ENCODE measurements at regions not wholly inside any gene's neighbourhood (a gene's known extent, or its start where the extent isn't known, plus 50 kb on each side); places are given as distances from the start of the nearest gene placed in this dataset.

DNA sequence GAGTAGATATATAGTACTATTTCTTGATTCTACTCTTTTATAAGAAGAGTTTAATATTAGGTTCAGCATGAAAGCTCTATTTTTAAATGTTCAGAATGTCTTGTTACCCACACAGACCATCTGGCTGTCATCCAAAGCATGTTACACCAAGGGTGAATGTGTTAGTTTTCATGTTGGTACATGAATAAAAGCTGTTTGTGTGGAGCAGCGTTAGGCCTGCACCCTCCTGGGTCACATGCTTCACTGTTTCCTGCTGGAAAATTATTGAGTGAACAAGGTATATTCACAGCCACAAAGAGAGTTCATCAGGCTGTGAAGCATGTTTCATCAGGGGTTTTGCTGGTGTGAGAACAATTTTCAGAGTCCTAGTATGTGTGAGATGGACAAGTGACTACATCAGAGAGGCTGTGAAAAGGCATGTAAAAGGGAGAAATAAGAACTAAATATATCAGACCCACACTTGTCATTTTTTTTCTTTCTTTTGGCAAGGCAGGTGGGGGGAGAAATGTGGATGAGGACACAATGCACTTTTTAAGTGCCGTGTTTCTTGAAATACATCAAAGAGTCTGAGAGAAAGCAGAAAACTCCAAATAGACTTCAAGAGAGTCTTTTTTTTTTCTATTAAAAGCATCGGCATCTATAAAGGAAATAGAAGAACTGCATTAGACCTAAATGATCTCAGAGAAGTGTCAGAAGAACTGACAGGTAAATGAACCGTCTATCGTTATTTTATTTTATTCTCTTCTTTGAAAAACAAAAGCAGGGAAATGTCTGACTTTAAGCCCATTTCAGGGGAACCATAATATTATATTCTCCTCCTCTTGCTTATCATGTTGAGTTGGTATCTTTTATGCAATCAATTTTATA, 2429.7 kb downstream of the PCDH7 start:
- DNase-seq, result no peak

GRCh38 chr4:33150525-33150910, 2430.3 kb downstream of the PCDH7 start:
- no peak for DNase-seq

GRCh38 chr4:33160126-33160525, 2440.0 kb downstream of the PCDH7 start:
- DNase-seq, result peak; percentile 2 to 33

DNA sequence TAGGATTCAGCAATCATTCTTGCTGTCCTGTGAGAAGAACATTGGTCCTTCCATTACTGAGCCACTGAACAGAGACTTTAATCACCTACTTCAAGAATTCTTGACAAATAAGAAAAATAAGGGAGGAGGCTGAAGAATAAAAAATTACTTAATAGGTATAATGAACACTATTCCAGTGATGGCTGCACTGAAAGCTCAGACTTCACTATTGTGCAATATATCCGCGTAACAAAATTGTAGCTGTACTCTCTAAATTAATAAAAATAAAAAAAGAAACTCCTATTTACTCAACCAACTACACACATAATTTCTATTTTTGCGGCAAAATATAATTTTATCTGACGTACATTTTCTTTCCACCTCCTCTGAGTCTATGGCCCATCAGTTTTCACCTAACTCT, 2441.0 kb downstream of the PCDH7 start:
- DNase-seq, result no peak

GRCh38 chr4:33162122-33162521, 2442.0 kb downstream of the PCDH7 start:
- DNase-seq, result no peak

GRCh38 chr4:33171873-33172525, 2451.8 kb downstream of the PCDH7 start:
- DNase-seq, result no peak

DNA sequence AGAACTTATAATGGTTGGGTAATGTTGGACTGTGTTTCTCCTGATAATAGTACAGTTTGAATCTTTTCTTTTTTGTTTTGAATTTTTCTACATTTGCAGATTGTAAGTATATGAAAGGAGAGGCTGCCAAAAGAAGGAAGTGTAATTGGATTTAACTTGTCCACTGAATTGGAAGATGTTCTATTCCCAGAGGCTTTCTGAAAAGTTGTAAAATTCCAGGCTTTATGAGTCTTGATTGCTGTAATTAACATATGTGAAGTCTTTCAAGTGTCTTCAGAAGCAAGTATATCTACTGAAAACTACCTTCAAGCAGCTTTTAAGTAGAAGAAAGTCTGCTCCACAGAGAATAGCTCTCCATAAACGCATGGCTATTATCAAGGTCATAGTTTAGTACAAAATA, 2456.4 kb downstream of the PCDH7 start:
- no peak for DNase-seq

DNA sequence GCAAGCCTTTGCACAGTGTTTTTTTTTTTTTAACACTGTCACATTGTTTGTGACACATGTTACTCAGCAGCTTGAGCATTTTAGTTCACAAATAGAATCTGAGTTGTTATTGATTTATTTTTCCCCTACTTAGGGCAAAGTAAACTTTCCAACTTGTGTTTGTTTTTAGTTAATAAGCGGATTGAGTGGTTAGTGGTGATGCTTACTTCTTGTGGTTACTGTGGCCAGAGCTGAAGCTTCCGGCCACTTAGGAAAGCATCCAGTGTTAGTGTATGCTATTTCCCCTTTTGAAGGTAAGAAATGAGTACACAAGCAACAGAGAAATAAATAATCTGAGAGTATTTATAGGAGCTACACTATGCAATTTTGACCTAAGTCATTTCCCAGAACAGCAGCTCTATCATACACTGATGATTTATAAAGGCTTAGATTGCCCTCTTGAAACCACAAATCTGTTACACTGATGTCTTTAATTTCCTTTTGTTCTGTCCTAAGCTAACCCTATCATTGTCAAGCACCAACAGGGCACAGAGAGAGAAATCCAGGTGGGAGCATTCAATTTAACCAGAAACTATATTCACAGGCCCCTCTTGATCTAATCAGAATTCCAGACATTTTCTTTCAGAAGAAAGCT, 2464.6 kb downstream of the PCDH7 start:
- no peak for DNase-seq

GRCh38 chr4:33187035-33187434, 2466.9 kb downstream of the PCDH7 start:
- DNase-seq, result no peak

GRCh38 chr4:33188733-33189132, 2468.6 kb downstream of the PCDH7 start:
- no peak for DNase-seq

DNA sequence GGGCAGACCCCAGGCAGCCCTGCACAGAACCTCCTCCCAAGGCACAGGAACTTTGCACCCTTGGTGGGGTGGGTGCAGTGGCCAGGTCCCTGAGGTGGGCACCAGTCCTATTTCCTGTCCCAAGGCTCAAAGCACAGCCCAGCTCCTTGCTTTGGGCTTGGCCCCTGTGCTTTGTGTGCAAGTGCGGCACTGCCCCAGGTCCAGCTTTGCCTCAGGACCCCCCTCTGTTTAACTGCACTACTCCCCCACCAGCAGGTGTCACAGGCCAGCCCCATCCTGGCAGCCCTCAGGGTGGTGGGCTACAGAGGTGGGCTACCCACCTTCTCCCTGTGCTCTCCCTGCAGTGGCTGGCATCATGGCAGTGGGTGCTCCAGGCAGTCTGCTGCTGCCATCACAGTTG, 2469.0 kb downstream of the PCDH7 start:
- no peak for DNase-seq

DNA sequence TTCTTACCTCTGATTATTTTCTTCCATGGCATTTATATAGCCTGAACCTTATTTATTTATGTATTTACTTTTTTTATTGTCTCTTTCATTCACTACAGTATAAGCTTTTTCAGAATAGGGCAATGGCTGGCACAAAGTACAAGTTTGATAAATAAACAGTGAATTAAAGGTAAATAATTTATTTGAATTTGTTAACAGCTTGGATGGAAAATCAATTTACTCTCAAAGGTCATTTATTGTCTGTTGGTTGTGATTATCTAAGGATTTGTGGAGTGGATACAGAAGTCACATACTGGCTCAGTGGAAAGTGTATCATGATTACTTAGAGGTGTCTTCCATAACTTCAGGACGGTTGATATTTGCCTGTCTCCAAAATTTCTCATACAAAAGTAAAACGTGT, 2472.9 kb downstream of the PCDH7 start:
- DNase-seq, result no peak

DNA sequence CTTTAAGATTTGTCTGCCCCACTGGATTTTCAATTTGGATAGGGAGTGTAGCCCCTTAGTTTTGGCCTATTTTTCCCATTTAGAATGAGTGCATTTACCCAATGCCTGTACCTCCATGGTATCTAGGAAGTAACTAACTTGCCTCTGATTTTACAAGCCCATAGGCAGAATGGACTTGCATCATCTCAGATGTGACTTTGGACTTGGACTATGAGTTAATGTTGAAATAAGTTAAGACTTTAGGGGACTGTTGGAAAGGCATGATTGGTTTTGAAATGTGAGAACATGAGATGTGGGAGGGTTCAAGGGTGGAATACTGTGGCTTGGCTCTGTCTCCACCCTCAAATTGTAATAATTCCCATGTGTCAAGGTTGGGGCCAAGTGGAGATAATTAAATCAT, 2480.2 kb downstream of the PCDH7 start:
- DNase-seq, result no peak

- DNase-seq, result no peak
These were observed 2498.1 kb downstream of the PCDH7 start for GRCh38 chr4:33218238-33218637.

DNA sequence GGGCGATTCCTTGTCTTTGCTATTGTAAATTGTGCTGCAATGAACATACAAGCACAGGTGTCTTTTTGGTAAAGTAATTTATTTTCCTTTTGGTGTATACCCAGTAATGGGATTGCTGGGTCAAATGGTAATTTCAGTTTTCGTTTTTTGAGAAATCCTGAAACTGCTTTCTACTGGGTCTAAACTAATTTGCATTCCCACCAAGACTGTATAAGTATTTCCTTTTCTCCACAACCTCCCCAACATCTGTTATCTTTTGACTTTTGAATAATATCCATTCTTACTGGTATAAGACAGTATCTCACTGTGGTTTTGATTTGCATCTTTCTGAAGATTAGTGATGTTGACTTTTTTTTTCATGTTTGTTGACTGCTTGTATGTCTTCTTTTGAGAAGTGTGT, 2506.0 kb downstream of the PCDH7 start:
- DNase-seq, result no peak

GRCh38 chr4:33226783-33227182, 2506.6 kb downstream of the PCDH7 start:
- DNase-seq, result no peak

GRCh38 chr4:33255094-33255493, 2534.9 kb downstream of the PCDH7 start:
- DNase-seq, result no peak

GRCh38 chr4:33255507-33255906, 2535.3 kb downstream of the PCDH7 start:
- DNase-seq, result no peak

DNA sequence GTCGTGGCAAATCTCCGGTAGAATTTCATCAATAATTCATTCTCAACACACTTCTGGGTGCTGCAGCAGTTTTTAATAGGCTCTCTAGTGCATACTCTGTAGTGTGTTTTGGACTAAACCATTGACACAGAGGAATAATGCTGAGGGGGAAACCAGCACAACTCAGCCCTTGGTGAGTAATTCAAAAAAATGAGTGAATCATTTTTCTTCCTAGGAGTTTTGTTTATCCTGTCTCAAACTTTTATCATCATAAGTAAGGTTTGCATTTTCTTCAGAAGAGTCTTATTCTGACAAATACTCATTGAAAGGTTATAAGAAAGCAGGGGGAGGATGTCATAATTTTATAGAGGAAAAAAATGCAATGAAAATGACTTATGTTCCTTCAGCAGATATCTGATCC, 2542.7 kb downstream of the PCDH7 start:
- DNase-seq, result no peak

- DNase-seq, result no peak
These were observed 2548.6 kb downstream of the PCDH7 start for GRCh38 chr4:33268776-33269175.

DNA sequence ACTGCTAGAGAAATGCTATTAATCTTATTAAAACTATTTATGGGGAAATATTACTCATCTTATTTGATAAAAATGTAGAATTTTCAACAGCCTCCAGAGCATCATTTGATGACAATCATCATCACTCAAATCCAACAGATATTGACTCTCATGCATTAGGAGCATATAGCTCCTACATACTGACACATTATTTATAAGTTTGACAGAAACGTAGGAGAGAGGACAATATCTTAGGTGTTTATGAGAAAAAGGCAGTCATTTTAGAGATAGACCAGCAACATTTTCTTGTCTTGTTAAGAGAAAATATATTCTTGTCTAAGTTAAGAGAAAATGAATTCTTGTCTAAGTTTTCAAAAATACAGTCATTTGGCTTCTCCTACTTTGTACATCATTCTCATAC, 2550.2 kb downstream of the PCDH7 start:
- DNase-seq, result no peak

GRCh38 chr4:33272722-33273121, 2552.6 kb downstream of the PCDH7 start:
- DNase-seq, result no peak

DNA sequence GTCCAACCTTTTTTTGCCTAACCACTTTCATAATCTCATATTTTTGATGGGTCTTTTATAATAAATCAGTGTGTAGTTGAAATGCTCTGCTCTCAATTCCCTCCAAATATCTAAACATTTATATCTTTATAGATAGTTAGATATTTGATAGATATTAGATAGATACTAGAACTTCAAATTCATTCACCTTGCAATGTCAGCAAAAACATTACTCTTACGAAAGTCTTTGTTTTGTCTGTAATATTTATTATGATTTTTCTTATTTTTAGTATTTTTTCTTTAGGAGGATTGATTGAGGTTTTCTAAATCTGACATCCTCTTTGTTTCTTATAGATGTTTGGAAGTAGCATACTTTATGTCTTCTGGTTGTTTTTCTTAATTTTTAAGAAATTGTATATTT, 2563.6 kb downstream of the PCDH7 start:
- DNase-seq, result no peak

GRCh38 chr4:33296876-33297455, 2576.8 kb downstream of the PCDH7 start:
- DNase-seq, result no peak
